Tibial nerve (tissue), 4 donors: ENCODE measurements at regions not wholly inside any gene's neighbourhood (a gene's known extent, or its start where the extent isn't known, plus 50 kb on each side); places are given as distances from the start of the nearest gene placed in this dataset.

Experiments
- CTCF ChIP-seq, 5 experiments: fragments of 200-600 bp in 3 of 5; fragments of 450-650 bp in 2 of 5; sonication (generic) in 3 of 5; IDR thresholded peaks; one replicate each; pipeline ENCODE4 v1.5.1; 2016 to 2019; ENCODE audit warnings: antibody characterized with exemption in 5 of 5, mild to moderate bottlenecking in 3 of 5, moderate library complexity in 2 of 5
- EP300 ChIP-seq, 2 donors: sonication (generic); formaldehyde crosslinking; IDR thresholded peaks; one replicate each; pipeline ENCODE4 v1.6.1; 2017; ENCODE audit warnings: antibody characterized with exemption in 2 of 2, mild to moderate bottlenecking in 1 of 2

- no peak for TF ChIP-seq CTCF (IDR thresholded peaks at IDR 0.05)
- TF ChIP-seq EP300 (IDR thresholded peaks at IDR 0.05) = no peak
These were observed 144.2 kb downstream of the EFNB2 start for GRCh38 chr13:106391271-106391670.
